Esophagus muscularis mucosa (tissue), 4 donors: ENCODE measurements at regions not wholly inside any gene's neighbourhood (a gene's known extent, or its start where the extent isn't known, plus 50 kb on each side); places are given as distances from the start of the nearest gene placed in this dataset.

ENCODE experiments used
- CTCF ChIP-seq, 3 experiments: fragments of 200-600 bp in 2 of 3; fragments of 450-650 bp in 1 of 3; sonication (generic) in 2 of 3; IDR thresholded peaks; one replicate each; pipeline ENCODE4 v1.5.1; 2017 to 2019; ENCODE audit warnings: antibody characterized with exemption in 3 of 3, mild to moderate bottlenecking in 2 of 3, moderate library complexity in 1 of 3
- EP300 ChIP-seq: sonication (generic); formaldehyde crosslinking; IDR thresholded peaks from one replicate; pipeline ENCODE4 v1.6.1; 2017; ENCODE audit warnings: antibody characterized with exemption
- POLR2A ChIP-seq: fragments of 450-650 bp; IDR thresholded peaks from one replicate; pipeline ENCODE4 v1.6.1; 2017; ENCODE audit warnings: antibody characterized with exemption, moderate library complexity, mild to moderate bottlenecking, low read depth
- POLR2AphosphoS5 ChIP-seq, 2 donors: sonication (generic); formaldehyde crosslinking; IDR thresholded peaks; one replicate each; pipeline ENCODE4 v1.6.1; 2017; ENCODE audit warnings: antibody characterized with exemption in 2 of 2

- TF ChIP-seq POLR2AphosphoS5 (IDR thresholded peaks at IDR 0.05) = no peak
- TF ChIP-seq CTCF (IDR thresholded peaks at IDR 0.05) = no peak
- no peak for TF ChIP-seq POLR2A
- no peak for TF ChIP-seq EP300
These were observed 113.8 kb upstream of the PUDP start for GRCh38 chrX:7261672-7262332.
